GM12878 (cell line): ENCODE measurements at regions not wholly inside any gene's neighbourhood (a gene's known extent, or its start where the extent isn't known, plus 50 kb on each side); places are given as distances from the start of the nearest gene placed in this dataset.
"Not testable (repeated sequence)": the region's sequence is repeated elsewhere in the genome, so short reads cannot be mapped to it uniquely, and the experiment has no call there.

Experiments used
- ATAC-seq: fragments of 200-7000 bp; cut with Tn5 transposase; 3 replicates; pipeline ENCODE4 v1.9.1; 2020; ENCODE audit warnings: mild to moderate bottlenecking, moderate library complexity
- BruUV-seq: library from RNA; stranded (reverse); fragments of 400-500 nt; replicated peaks from 2 replicates; lab custom pipeline; 2021; lab: Mats Ljungman, UMichigan
- CTCF ChIA-PET: fragments of 300-600 bp; sonication (Branson Sonifier 250); formaldehyde crosslinking; extraction: SDS; loops from one replicate; lab custom pipeline; 2021; ENCODE audit warnings: inconsistent platforms; lab: Yijun Ruan, JAX
- POLR2A ChIA-PET: fragments of 350-600 bp; formaldehyde crosslinking; extraction: SDS; loops from one replicate; lab custom pipeline; 2021; ENCODE audit warnings: inconsistent platforms; lab: Charles Lee
- RAD21 ChIA-PET: fragments of 300-600 bp; sonication (Branson Sonifier 250); formaldehyde crosslinking; loops from one replicate; lab custom pipeline; 2023; ENCODE audit warnings: antibody characterized with exemption; ENCODE audit not compliant: unreplicated experiment; lab: Charles Lee
- SMC1A ChIA-PET: fragments of 300-600 bp; sonication (Branson Sonifier 250); formaldehyde crosslinking; loops from one replicate; lab custom pipeline; 2023; ENCODE audit not compliant: unreplicated experiment, uncharacterized antibody; lab: Charles Lee
- DNase-seq: peaks from one replicate; pipeline ENCODE4 v3.0.0-alpha.2; 2011; ENCODE audit warnings: low read depth, low spot score
- FAIRE-seq: peaks from 3 replicates; lab custom pipeline; 2011; peaks lifted over from hg19 to GRCh38; lab: Jason Lieb, UNC
- H2AFZ ChIP-seq: 2 replicates; pipeline ENCODE4 v1.6.0; 2011; ENCODE audit warnings: low read depth, low read length, control low read depth; ENCODE audit not compliant: control insufficient read depth
- H3K27ac ChIP-seq: 2 replicates; pipeline ENCODE4 v1.5.1; 2011; ENCODE audit warnings: control low read depth; ENCODE audit not compliant: control insufficient read depth, insufficient read depth
- H3K27me3 ChIP-seq, 2 experiments: replicated peaks in 1 of 2; 2 replicates each; pipeline versions ENCODE4 v1.6.0 to v1.6.1; 2011; ENCODE audit warnings: low read length in 1 of 2; ENCODE audit not compliant: control insufficient read depth in 2 of 2, insufficient read depth in 2 of 2
- H3K36me3 ChIP-seq, 2 experiments: 2 replicates each; pipeline ENCODE4 v1.5.1; 2011; ENCODE audit warnings: low read length in 1 of 2; ENCODE audit not compliant: control insufficient read depth in 2 of 2, insufficient read depth in 2 of 2
- H3K4me1 ChIP-seq: 2 replicates; pipeline ENCODE4 v1.6.1; 2011; ENCODE audit warnings: mild to moderate bottlenecking, low read length, moderate library complexity, mixed read lengths; ENCODE audit not compliant: control insufficient read depth, insufficient read depth
- H3K4me2 ChIP-seq: 2 replicates; pipeline ENCODE4 v1.6.0; 2011; ENCODE audit warnings: control low read depth; ENCODE audit not compliant: control insufficient read depth, insufficient read depth
- H3K4me3 ChIP-seq: fragments of 200-600 bp; sonication (generic); 2 replicates; pipeline ENCODE4 v1.5.1; 2016
- H3K79me2 ChIP-seq: 2 replicates; pipeline ENCODE4 v1.6.0; 2011; ENCODE audit warnings: low read length; ENCODE audit not compliant: control insufficient read depth, insufficient read depth
- H3K9ac ChIP-seq: 2 replicates; pipeline ENCODE4 v1.8.0; 2011; ENCODE audit warnings: low read length, control low read depth, mixed read lengths; ENCODE audit not compliant: control insufficient read depth, insufficient read depth
- H3K9me3 ChIP-seq: replicated peaks from 3 replicates; pipeline ENCODE4 v1.5.1; 2011; ENCODE audit warnings: mild to moderate bottlenecking, low read length; ENCODE audit not compliant: control insufficient read depth, insufficient read depth
- H4K20me1 ChIP-seq: 2 replicates; pipeline ENCODE4 v1.6.0; 2011; ENCODE audit not compliant: control insufficient read depth, insufficient read depth
- ATF7 ChIP-seq: fragments of 450-650 bp; IDR thresholded peaks from 2 replicates; pipeline ENCODE4 v1.6.1; 2016; ENCODE audit warnings: low read depth, mild to moderate bottlenecking
- EZH2 ChIP-seq: IDR thresholded peaks from 2 replicates; pipeline ENCODE4 v1.6.1; 2012; ENCODE audit warnings: low read depth, mild to moderate bottlenecking, control low read depth, inconsistent platforms, low read length, borderline replicate concordance; ENCODE audit not compliant: control insufficient read depth
- MEF2A ChIP-seq: IDR thresholded peaks from 2 replicates; pipeline ENCODE4 v1.6.1; 2011; ENCODE audit warnings: low read depth, mild to moderate bottlenecking, low read length, moderate library complexity; ENCODE audit not compliant: insufficient read depth
- MYC ChIP-seq: IDR thresholded peaks from 2 replicates; pipeline ENCODE4 v1.6.1; 2011; ENCODE audit warnings: mild to moderate bottlenecking, low read length, moderate library complexity, inconsistent platforms; ENCODE audit not compliant: insufficient read depth, insufficient replicate concordance, insufficient read length, severe bottlenecking
- WGBS: methylation state at CpG from one replicate; pipeline ENCODE4 v1.1.6; 2016; ENCODE audit warnings: low lambda C conversion rate; ENCODE audit not compliant: insufficient replicate concordance, insufficient coverage; ENCODE audit errors: missing lambda C conversion rate; 5-methylcytosine and 5-hydroxymethylcytosine counted together
- in situ Hi-C: fragments of 300-500 bp; cut with MboI; formaldehyde crosslinking; loops from 9 replicates; pipeline ENCODE4 v1.14.3; 2018; ENCODE audit warnings: mixed read lengths
- intact Hi-C: fragments of 100-400 bp; cut with micrococcal nuclease; formaldehyde crosslinking; loops from one replicate; pipeline ENCODE4 v1.14.2; 2022; ENCODE audit not compliant: unreplicated experiment

GRCh38 chrX:3501833-3502535 is 155.5 kb upstream of the MXRA5 start (continued):
- TF ChIP-seq ATF7 (no peak), EZH2 (no peak), MYC (no peak), MEF2A (no peak)

DNA sequence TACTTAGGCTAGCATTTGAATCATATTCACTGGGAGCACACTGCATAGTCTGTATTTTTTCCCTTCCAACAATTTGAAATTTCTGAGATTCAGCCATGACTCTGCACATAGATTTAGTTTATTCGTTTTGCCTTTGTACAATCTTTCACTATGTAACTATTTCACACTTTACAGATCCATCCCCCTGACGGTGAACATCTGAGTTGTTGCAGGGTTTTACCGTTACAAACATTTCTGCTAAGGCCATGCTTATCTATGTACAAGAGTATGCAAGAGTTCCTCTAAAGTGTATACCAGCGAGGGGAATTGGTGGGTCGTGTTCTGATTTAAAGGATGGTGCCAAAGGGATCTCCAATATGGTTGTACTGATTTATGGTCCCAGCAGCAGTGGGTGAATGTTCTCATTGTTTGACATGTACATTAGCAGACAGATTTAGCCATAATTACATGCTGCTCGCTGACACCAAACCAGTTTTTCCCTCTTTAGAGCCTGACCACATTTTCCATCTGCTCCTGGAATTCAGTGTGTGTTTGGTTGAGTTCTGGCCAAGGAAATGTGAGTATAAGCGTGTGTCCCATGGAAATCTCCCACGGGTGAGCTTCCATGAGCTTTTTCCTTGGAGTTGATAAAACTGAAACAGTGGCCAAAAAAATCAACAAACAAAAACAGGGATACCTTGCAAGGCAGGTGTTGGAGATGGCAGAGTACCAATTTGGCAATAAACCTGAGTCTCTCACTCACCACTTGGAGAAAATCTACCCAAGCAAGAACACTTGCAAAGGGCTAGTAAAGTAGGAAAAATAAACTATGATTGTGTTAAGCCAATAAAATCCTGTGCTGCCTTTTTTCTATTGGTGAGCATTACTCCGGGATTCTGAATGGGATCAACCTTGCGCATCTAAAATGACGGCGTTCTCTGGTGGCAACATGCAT is 149.7 kb upstream of the MXRA5 start:
- H3K9ac ChIP-seq, in situ Hi-C loops, RAD21 ChIA-PET, H3K27ac ChIP-seq, intact Hi-C loops, CTCF ChIA-PET, H3K36me3 ChIP-seq, H4K20me1 ChIP-seq, H3K27me3 ChIP-seq, H3K4me1 ChIP-seq, H3K9me3 ChIP-seq, H3K79me2 ChIP-seq, POLR2A ChIA-PET, H2AFZ ChIP-seq, H3K4me3 ChIP-seq, DNase-seq, FAIRE-seq, BruUV-seq, ATAC-seq, H3K4me2 ChIP-seq: not testable (repeated sequence)
- 35% methylated on average over 12 of the region's 12 CpGs for WGBS
- SMC1A ChIA-PET: interaction anchor here (1.0 kb wide), 1 partner anchor 34 kb away, joined by 3 read pairs; no protein-coding TSS in a partner anchor
